NB4 (cell line): ENCODE measurements at regions not wholly inside any gene's neighbourhood (a gene's known extent, or its start where the extent isn't known, plus 50 kb on each side); places are given as distances from the start of the nearest gene placed in this dataset.

ENCODE experiments used
- MAX ChIP-seq: IDR thresholded peaks from 2 replicates; pipeline ENCODE4 v1.6.1; 2011; ENCODE audit warnings: low read depth, low read length
- MYC ChIP-seq: IDR thresholded peaks from 2 replicates; pipeline ENCODE4 v1.6.1; 2011; ENCODE audit warnings: low read depth, low read length
- TF ChIP-seq, protein P1 (sequence below): IDR thresholded peaks from one replicate; pipeline ENCODE4 v1.5.1; 2012; ENCODE audit warnings: low read depth, low read length

DNA sequence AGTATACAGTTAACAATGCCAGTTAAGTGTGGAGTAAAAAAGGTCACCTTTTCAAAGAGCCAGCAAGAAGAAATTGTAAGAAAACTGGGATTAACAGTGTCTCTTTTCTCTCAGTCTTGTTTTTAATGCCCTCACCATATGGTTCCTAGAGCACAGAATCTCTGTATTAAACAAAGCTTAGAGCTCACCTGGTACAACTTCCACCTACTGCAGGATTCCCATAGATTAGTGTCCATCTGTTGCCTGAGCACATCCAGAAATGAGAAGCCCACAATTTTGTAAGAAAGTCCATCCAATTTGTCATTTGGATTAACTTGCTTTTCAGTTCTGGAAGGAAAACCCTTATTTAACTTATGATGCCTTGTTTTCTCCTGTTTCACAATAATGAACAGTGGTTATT lies 1037.1 kb downstream of the STPG2 start:
- TF ChIP-seq, protein P1, sequence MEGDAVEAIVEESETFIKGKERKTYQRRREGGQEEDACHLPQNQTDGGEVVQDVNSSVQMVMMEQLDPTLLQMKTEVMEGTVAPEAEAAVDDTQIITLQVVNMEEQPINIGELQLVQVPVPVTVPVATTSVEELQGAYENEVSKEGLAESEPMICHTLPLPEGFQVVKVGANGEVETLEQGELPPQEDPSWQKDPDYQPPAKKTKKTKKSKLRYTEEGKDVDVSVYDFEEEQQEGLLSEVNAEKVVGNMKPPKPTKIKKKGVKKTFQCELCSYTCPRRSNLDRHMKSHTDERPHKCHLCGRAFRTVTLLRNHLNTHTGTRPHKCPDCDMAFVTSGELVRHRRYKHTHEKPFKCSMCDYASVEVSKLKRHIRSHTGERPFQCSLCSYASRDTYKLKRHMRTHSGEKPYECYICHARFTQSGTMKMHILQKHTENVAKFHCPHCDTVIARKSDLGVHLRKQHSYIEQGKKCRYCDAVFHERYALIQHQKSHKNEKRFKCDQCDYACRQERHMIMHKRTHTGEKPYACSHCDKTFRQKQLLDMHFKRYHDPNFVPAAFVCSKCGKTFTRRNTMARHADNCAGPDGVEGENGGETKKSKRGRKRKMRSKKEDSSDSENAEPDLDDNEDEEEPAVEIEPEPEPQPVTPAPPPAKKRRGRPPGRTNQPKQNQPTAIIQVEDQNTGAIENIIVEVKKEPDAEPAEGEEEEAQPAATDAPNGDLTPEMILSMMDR: no peak
- TF ChIP-seq MYC: no peak
- no peak for TF ChIP-seq MAX
